ENCODE measurements at regions not wholly inside any gene's neighbourhood (a gene's known extent, or its start where the extent isn't known, plus 50 kb on each side); places are given as distances from the start of the nearest gene placed in this dataset.

- H3K4me3 ChIP-seq (ENCODE audit: low read length), result no peak overlapping the region
- TF ChIP-seq CTCF (conservative IDR thresholded peaks at IDR 0.05; ENCODE audit: low read length), result no peak
- no peak for DNase-seq (ENCODE audit: low read depth)
Observed at GRCh38 chr5:147036691-147037245, 158.2 kb upstream of the PPP2R2B start.

DNA sequence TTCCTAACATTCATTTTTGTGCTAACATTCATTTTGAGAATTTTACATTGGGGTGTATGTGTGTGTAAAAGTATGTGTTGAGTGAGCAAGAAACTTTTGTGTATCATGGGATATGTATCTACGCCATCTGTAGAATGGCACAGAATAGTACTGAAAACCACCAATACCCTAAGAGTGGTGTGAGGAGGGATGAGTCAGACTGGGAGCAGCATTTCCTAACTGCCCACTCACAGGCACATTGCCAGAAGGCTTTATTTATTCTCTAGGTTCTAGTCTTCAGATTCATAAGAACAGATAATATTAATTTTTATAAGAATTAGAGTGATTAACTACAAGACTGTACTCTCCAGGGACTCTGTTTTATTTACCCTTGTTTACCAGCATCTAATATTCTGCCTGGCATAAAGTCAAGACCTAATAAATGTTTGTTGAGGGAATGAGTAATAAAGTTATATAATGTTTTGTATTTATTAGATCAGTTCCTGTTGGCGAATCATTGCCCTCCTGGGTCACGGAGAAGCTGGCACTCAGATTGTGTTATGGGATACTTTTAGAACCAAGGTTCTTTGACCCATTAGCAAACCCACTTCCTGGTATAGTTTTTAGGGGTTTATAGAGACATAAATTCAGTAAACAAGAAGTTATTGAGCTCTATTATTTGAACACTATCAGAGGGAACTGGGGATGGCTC is 159.1 kb upstream of the PPP2R2B start:
- peak; percentile 20 for DNase-seq (ENCODE audit: low read depth)
- no peak overlapping the region for H3K4me3 ChIP-seq (ENCODE audit: low read length)
- no peak for TF ChIP-seq CTCF (conservative IDR thresholded peaks at IDR 0.05; ENCODE audit: low read length)

GRCh38 chr5:147040856-147041255 is 162.3 kb upstream of the PPP2R2B start:
- no peak for TF ChIP-seq CTCF (conservative IDR thresholded peaks at IDR 0.05; ENCODE audit: low read length)
- DNase-seq (ENCODE audit: low read depth), result no peak
- H3K4me3 ChIP-seq (ENCODE audit: low read length), result no peak overlapping the region

- TF ChIP-seq CTCF (conservative IDR thresholded peaks at IDR 0.05; ENCODE audit: low read length), result no peak
- DNase-seq (ENCODE audit: low read depth), result no peak
- no peak overlapping the region for H3K4me3 ChIP-seq (ENCODE audit: low read length)
Observed at GRCh38 chr5:147044572-147045273, 166.2 kb upstream of the PPP2R2B start.

GRCh38 chr5:147045290-147045689 is 166.7 kb upstream of the PPP2R2B start:
- no peak for DNase-seq (ENCODE audit: low read depth)
- H3K4me3 ChIP-seq (ENCODE audit: low read length), result no peak overlapping the region
- no peak for TF ChIP-seq CTCF (conservative IDR thresholded peaks at IDR 0.05; ENCODE audit: low read length)

GRCh38 chr5:147046281-147046680 is 167.7 kb upstream of the PPP2R2B start:
- H3K4me3 ChIP-seq (ENCODE audit: low read length), result no peak overlapping the region
- no peak for DNase-seq (ENCODE audit: low read depth)
- TF ChIP-seq CTCF (conservative IDR thresholded peaks at IDR 0.05; ENCODE audit: low read length), result no peak

DNA sequence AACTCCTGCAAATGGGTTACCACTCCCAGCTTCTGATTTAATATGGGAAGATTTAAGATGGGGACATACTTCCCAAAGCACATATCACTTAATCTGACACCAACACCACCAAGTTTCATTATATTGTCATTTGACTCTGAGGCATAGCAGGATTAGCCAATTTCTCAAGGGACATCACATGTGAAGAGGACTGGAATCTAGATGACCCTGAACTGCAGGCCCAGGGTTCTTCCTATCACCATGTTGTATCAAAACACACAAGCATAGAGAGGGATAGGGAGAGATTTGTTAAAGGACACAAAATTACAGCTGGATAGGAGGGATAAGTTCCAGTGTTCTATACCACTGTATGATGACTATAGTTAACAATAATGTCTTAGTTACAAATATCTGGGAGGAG is 168.3 kb upstream of the PPP2R2B start:
- no peak for DNase-seq (ENCODE audit: low read depth)

More for the DNA sequence above, 168.3 kb upstream of the PPP2R2B start:
- H3K4me3 ChIP-seq (ENCODE audit: low read length), result no peak overlapping the region
- no peak for TF ChIP-seq CTCF (conservative IDR thresholded peaks at IDR 0.05; ENCODE audit: low read length)
